GM12891 (cell line): ENCODE measurements at regions not wholly inside any gene's neighbourhood (a gene's known extent, or its start where the extent isn't known, plus 50 kb on each side); places are given as distances from the start of the nearest gene placed in this dataset.

Experiments used
- PAX5 ChIP-seq: IDR thresholded peaks from 2 replicates; pipeline ENCODE4 v1.6.1; 2011; ENCODE audit warnings: low read length, moderate library complexity, mild to moderate bottlenecking; ENCODE audit not compliant: insufficient read depth, severe bottlenecking
- POLR2A ChIP-seq: IDR thresholded peaks from 2 replicates; pipeline ENCODE4 v1.6.1; 2011; ENCODE audit warnings: low read depth, low read length, control low read depth
- POLR2AphosphoS5 ChIP-seq: IDR thresholded peaks from 2 replicates; pipeline ENCODE4 v1.6.1; 2011; ENCODE audit warnings: low read depth, low read length, control low read depth

GRCh38 chr5:53827211-53827651 is 266.8 kb downstream of the NDUFS4 start:
- TF ChIP-seq POLR2A (no peak), PAX5 (no peak), POLR2AphosphoS5 (no peak)
